KBM-7 (cell line): ENCODE measurements at regions not wholly inside any gene's neighbourhood (a gene's known extent, or its start where the extent isn't known, plus 50 kb on each side); places are given as distances from the start of the nearest gene placed in this dataset.
"Not testable (repeated sequence)": the region's sequence is repeated elsewhere in the genome, so short reads cannot be mapped to it uniquely, and the experiment has no call there.

Experiments
- DNase-seq: peaks from one replicate; pipeline ENCODE4 v3.0.0-alpha.2; 2015
- in situ Hi-C: fragments of 300-500 bp; cut with MboI; formaldehyde crosslinking; loops from 2 replicates; pipeline ENCODE4 v1.14.3; 2020; ENCODE audit warnings: low sequenced_read_pairs, low pct_unique_long_range_greater_than_20kb, mixed read lengths

GRCh38 chr14:71739273-71739990 lies 192.8 kb upstream of the RGS6 start:
- DNase-seq, result no peak
- in situ Hi-C loops, result no loop called here

GRCh38 chr14:71741241-71741640 lies 191.0 kb upstream of the RGS6 start:
- DNase-seq, result no peak
- in situ Hi-C loops, result no loop called here

- no peak for DNase-seq
- in situ Hi-C loops, result no loop called here
Measured at GRCh38 chr14:71742485-71742884, 189.7 kb upstream of the RGS6 start.

- in situ Hi-C loops, result no loop called here
Measured at GRCh38 chr14:71745072-71745471, 187.2 kb upstream of the RGS6 start.

GRCh38 chr14:71748196-71748595 lies 184.0 kb upstream of the RGS6 start:
- DNase-seq, result no peak
- in situ Hi-C loops, result no loop called here

More at GRCh38 chr14:71745072-71745471, 187.2 kb upstream of the RGS6 start:
- DNase-seq, result no peak

- DNase-seq, result peak; percentile 17
- in situ Hi-C loops, result loop anchor here (10.0 kb wide), 1 partner anchor 605 kb away; no protein-coding TSS in a partner anchor
Measured at GRCh38 chr14:71749613-71750238, 182.5 kb upstream of the RGS6 start.

- in situ Hi-C loops, result loop anchor here (10.0 kb wide), 1 partner anchor 606 kb away; no protein-coding TSS in a partner anchor
- DNase-seq, result no peak
Measured at GRCh38 chr14:71751264-71751663, 181.0 kb upstream of the RGS6 start.

- in situ Hi-C loops, result loop anchor here (10.0 kb wide), 1 partner anchor 607 kb away; no protein-coding TSS in a partner anchor
- DNase-seq, result no peak
Measured at GRCh38 chr14:71752111-71752738, 180.0 kb upstream of the RGS6 start.

GRCh38 chr14:71753126-71753830 lies 179.0 kb upstream of the RGS6 start:
- in situ Hi-C loops, result loop anchor here (10.0 kb wide), 1 partner anchor 608 kb away; no protein-coding TSS in a partner anchor
- peak; percentile 79 for DNase-seq

GRCh38 chr14:71753976-71754375 lies 178.3 kb upstream of the RGS6 start:
- in situ Hi-C loops, result loop anchor here (10.0 kb wide), 1 partner anchor 609 kb away; no protein-coding TSS in a partner anchor
- no peak for DNase-seq

GRCh38 chr14:71754422-71755095 lies 177.7 kb upstream of the RGS6 start:
- DNase-seq, result no peak
- in situ Hi-C loops, result loop anchor here (10.0 kb wide), 1 partner anchor 610 kb away; no protein-coding TSS in a partner anchor

- in situ Hi-C loops, result loop anchor here (10.0 kb wide), 1 partner anchor 614 kb away; no protein-coding TSS in a partner anchor
- DNase-seq, result no peak
Measured at GRCh38 chr14:71758229-71758951, 173.8 kb upstream of the RGS6 start.

- no peak for DNase-seq
- in situ Hi-C loops, result no loop called here
Measured at GRCh38 chr14:71762575-71762974, 169.7 kb upstream of the RGS6 start.

- in situ Hi-C loops, result no loop called here
- DNase-seq, result no peak
Measured at GRCh38 chr14:71764701-71765382, 167.4 kb upstream of the RGS6 start.

- no peak for DNase-seq
- in situ Hi-C loops, result no loop called here
Measured at GRCh38 chr14:71765505-71765904, 166.7 kb upstream of the RGS6 start.

GRCh38 chr14:71770431-71770830 lies 161.8 kb upstream of the RGS6 start:
- DNase-seq, result no peak
- in situ Hi-C loops, result no loop called here

GRCh38 chr14:71771421-71771820 lies 160.8 kb upstream of the RGS6 start:
- DNase-seq, in situ Hi-C loops: not testable (repeated sequence)

GRCh38 chr14:71771996-71772395 lies 160.2 kb upstream of the RGS6 start:
- DNase-seq, in situ Hi-C loops: not testable (repeated sequence)
